HAP-1 (cell line): ENCODE measurements at regions not wholly inside any gene's neighbourhood (a gene's known extent, or its start where the extent isn't known, plus 50 kb on each side); places are given as distances from the start of the nearest gene placed in this dataset.
"Not testable (repeated sequence)": the region's sequence is repeated elsewhere in the genome, so short reads cannot be mapped to it uniquely, and the experiment has no call there.

Experiments used
- DNase-seq, 2 experiments: peaks; one replicate each; pipeline ENCODE4 v3.0.0-alpha.2; 2016 to 2020; ENCODE audit warnings: low spot score in 2 of 2
- H3K27me3 ChIP-seq: fragments of 250-450 bp; sonication (Bioruptor Pico); 2 replicates; pipeline ENCODE4 v1.5.1; 2020; ENCODE audit warnings: low read depth, mild to moderate bottlenecking, moderate library complexity
- H3K36me3 ChIP-seq: fragments of 250-450 bp; sonication (Bioruptor Pico); replicated peaks from 2 replicates; pipeline ENCODE4 v1.5.1; 2020; ENCODE audit warnings: mild to moderate bottlenecking
- H3K4me1 ChIP-seq: fragments of 250-450 bp; sonication (Bioruptor Pico); 2 replicates; pipeline ENCODE4 v1.5.1; 2020; ENCODE audit warnings: mild to moderate bottlenecking
- H3K4me3 ChIP-seq: fragments of 250-450 bp; sonication (Bioruptor Pico); 2 replicates; pipeline ENCODE4 v1.5.1; 2020; ENCODE audit warnings: mild to moderate bottlenecking, moderate library complexity
- H3K9me3 ChIP-seq: fragments of 250-450 bp; sonication (Bioruptor Pico); 2 replicates; pipeline ENCODE4 v1.5.1; 2020; ENCODE audit warnings: mild to moderate bottlenecking, moderate library complexity
- in situ Hi-C: fragments of 300-500 bp; cut with MboI; formaldehyde crosslinking; loops from 3 replicates; pipeline ENCODE4 v1.14.3; 2020; ENCODE audit warnings: low sequenced_read_pairs, inconsistent platforms, mixed read lengths

- in situ Hi-C loops: no loop called here
- no peaks in the 10 kb centered on the region for H3K9me3 ChIP-seq
- H3K36me3 ChIP-seq: no peaks in the 10 kb centered on the region
- no peak for DNase-seq
- H3K27me3 ChIP-seq: no peaks in the 10 kb centered on the region
- H3K4me1 ChIP-seq: peaks cover 4% of the 10 kb centered on the region; the same call in 1 of the 2 replicates
- no peak overlapping the region for H3K4me3 ChIP-seq
Observed at GRCh38 chr6:15001326-15001910, 244.5 kb upstream of the JARID2 start.

GRCh38 chr6:15008269-15008668, 237.6 kb upstream of the JARID2 start:
- peaks cover 7% of the 10 kb centered on the region for H3K4me1 ChIP-seq
- no peaks in the 10 kb centered on the region for H3K27me3 ChIP-seq
- no peak for DNase-seq
- in situ Hi-C loops: no loop called here
- no peaks in the 10 kb centered on the region for H3K36me3 ChIP-seq
- no peaks in the 10 kb centered on the region for H3K9me3 ChIP-seq
- H3K4me3 ChIP-seq: no peak overlapping the region

GRCh38 chr6:15014958-15015357, 230.9 kb upstream of the JARID2 start:
- no peak for DNase-seq
- Histone ChIP-seq H3K9me3 (no peaks in the 10 kb centered on the region), H3K36me3 (no peaks in the 10 kb centered on the region), H3K4me1 (peaks cover 8% of the 10 kb centered on the region), H3K4me3 (no peak overlapping the region), H3K27me3 (no peaks in the 10 kb centered on the region)
- in situ Hi-C loops: no loop called here

GRCh38 chr6:15016813-15017212, 229.1 kb upstream of the JARID2 start:
- Histone ChIP-seq H3K36me3 (no peaks in the 10 kb centered on the region), H3K4me3 (no peak overlapping the region), H3K4me1 (peaks cover 5% of the 10 kb centered on the region), H3K27me3 (no peaks in the 10 kb centered on the region), H3K9me3 (no peaks in the 10 kb centered on the region)
- in situ Hi-C loops: no loop called here
- DNase-seq: no peak

- H3K4me3 ChIP-seq: no peak overlapping the region
- in situ Hi-C loops: no loop called here
- peaks cover 9% of the 10 kb centered on the region for H3K4me1 ChIP-seq
- no peaks in the 10 kb centered on the region for H3K36me3 ChIP-seq
- no peaks in the 10 kb centered on the region for H3K27me3 ChIP-seq
- DNase-seq: peak; percentile 10 to 73
- no peaks in the 10 kb centered on the region for H3K9me3 ChIP-seq
Observed at GRCh38 chr6:15017261-15017660, 228.6 kb upstream of the JARID2 start.

- H3K4me1 ChIP-seq: peaks cover 11% of the 10 kb centered on the region
- H3K4me3 ChIP-seq: no peak overlapping the region
- DNase-seq: no peak
- no peaks in the 10 kb centered on the region for H3K9me3 ChIP-seq
- no peaks in the 10 kb centered on the region for H3K27me3 ChIP-seq
- H3K36me3 ChIP-seq: no peaks in the 10 kb centered on the region
- in situ Hi-C loops: no loop called here
Observed at GRCh38 chr6:15017803-15018202, 228.1 kb upstream of the JARID2 start.

GRCh38 chr6:15020119-15020770, 225.6 kb upstream of the JARID2 start:
- H3K9me3 ChIP-seq: no peaks in the 10 kb centered on the region
- H3K36me3 ChIP-seq: no peaks in the 10 kb centered on the region
- H3K4me3 ChIP-seq: no peak overlapping the region
- H3K4me1 ChIP-seq: peaks cover 11% of the 10 kb centered on the region
- in situ Hi-C loops: no loop called here
- DNase-seq: no peak
- no peaks in the 10 kb centered on the region for H3K27me3 ChIP-seq

GRCh38 chr6:15021074-15021473, 224.8 kb upstream of the JARID2 start:
- Histone ChIP-seq H3K9me3 (no peaks in the 10 kb centered on the region), H3K4me3 (no peak overlapping the region), H3K4me1 (peaks cover 11% of the 10 kb centered on the region), H3K27me3 (no peaks in the 10 kb centered on the region), H3K36me3 (no peaks in the 10 kb centered on the region)
- no peak for DNase-seq
- in situ Hi-C loops: no loop called here

- DNase-seq, H3K4me1 ChIP-seq, H3K4me3 ChIP-seq, H3K36me3 ChIP-seq, H3K27me3 ChIP-seq, H3K9me3 ChIP-seq, in situ Hi-C loops: not testable (repeated sequence)
Observed at GRCh38 chr6:15023018-15023417, 222.9 kb upstream of the JARID2 start.

- Histone ChIP-seq H3K36me3 (no peaks in the 10 kb centered on the region), H3K27me3 (no peaks in the 10 kb centered on the region), H3K4me1 (peaks cover 6% of the 10 kb centered on the region), H3K4me3 (no peak overlapping the region), H3K9me3 (no peaks in the 10 kb centered on the region)
- in situ Hi-C loops: no loop called here
- no peak for DNase-seq
Observed at GRCh38 chr6:15023448-15023847, 222.4 kb upstream of the JARID2 start.

- H3K36me3 ChIP-seq: no peaks in the 10 kb centered on the region
- no peaks in the 10 kb centered on the region for H3K27me3 ChIP-seq
- in situ Hi-C loops: no loop called here
- no peak overlapping the region for H3K4me3 ChIP-seq
- H3K9me3 ChIP-seq: no peaks in the 10 kb centered on the region
- DNase-seq: no peak
- H3K4me1 ChIP-seq: peaks cover 6% of the 10 kb centered on the region
Observed at GRCh38 chr6:15025446-15025845, 220.4 kb upstream of the JARID2 start.

- DNase-seq: no peak
- Histone ChIP-seq H3K4me1 (peaks cover 6% of the 10 kb centered on the region), H3K4me3 (no peak overlapping the region), H3K9me3 (no peaks in the 10 kb centered on the region), H3K36me3 (no peaks in the 10 kb centered on the region), H3K27me3 (no peaks in the 10 kb centered on the region)
- in situ Hi-C loops: no loop called here
Observed at GRCh38 chr6:15026832-15027231, 219.0 kb upstream of the JARID2 start.

GRCh38 chr6:15027472-15027871, 218.4 kb upstream of the JARID2 start:
- no peak for DNase-seq
- Histone ChIP-seq H3K9me3 (no peaks in the 10 kb centered on the region), H3K4me3 (no peak overlapping the region), H3K4me1 (no peaks in the 10 kb centered on the region), H3K27me3 (no peaks in the 10 kb centered on the region), H3K36me3 (no peaks in the 10 kb centered on the region)
- in situ Hi-C loops: no loop called here

GRCh38 chr6:15032015-15032414, 213.9 kb upstream of the JARID2 start:
- Histone ChIP-seq H3K4me1 (peaks cover 4% of the 10 kb centered on the region), H3K27me3 (no peaks in the 10 kb centered on the region), H3K36me3 (no peaks in the 10 kb centered on the region), H3K4me3 (no peak overlapping the region), H3K9me3 (no peaks in the 10 kb centered on the region)
- no peak for DNase-seq
- in situ Hi-C loops: no loop called here

- Histone ChIP-seq H3K4me1 (peaks cover 4% of the 10 kb centered on the region), H3K27me3 (no peaks in the 10 kb centered on the region), H3K9me3 (no peaks in the 10 kb centered on the region), H3K36me3 (no peaks in the 10 kb centered on the region), H3K4me3 (no peak overlapping the region)
- no peak for DNase-seq
- in situ Hi-C loops: no loop called here
Observed at GRCh38 chr6:15033850-15034203, 212.0 kb upstream of the JARID2 start.
